GM18498 (cell line): ENCODE measurements at regions not wholly inside any gene's neighbourhood (a gene's known extent, or its start where the extent isn't known, plus 50 kb on each side); places are given as distances from the start of the nearest gene placed in this dataset.
"Not testable (repeated sequence)": the region's sequence is repeated elsewhere in the genome, so short reads cannot be mapped to it uniquely, and the experiment has no call there.

Experiments
- ATAC-seq: cut with Tn5 transposase; IDR thresholded peaks from one replicate; pipeline ENCODE4 v1.9.1; 2021; ENCODE audit warnings: mild to moderate bottlenecking, moderate library complexity; ENCODE audit not compliant: unreplicated experiment

DNA sequence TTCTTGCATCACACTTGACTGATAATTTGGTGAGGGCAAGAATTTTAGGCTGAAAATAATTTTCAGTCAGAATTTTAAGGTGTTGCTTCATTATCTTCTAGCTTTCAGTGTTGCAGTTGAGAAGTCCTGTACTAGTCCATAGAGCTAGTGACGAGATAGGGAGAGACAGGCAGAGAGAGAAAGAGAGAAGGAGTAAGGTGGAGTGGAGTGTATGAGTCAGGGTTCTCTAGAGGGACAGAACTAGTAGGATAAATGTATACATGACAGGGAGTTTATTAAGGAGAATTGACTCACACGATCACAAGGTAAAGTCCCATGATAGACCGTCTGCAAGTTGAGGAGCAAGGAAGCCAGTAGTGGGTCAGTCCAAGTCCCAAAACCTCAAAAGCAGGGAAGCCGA lies 127.2 kb downstream of the UTP18 start:
- ATAC-seq = no peak

DNA sequence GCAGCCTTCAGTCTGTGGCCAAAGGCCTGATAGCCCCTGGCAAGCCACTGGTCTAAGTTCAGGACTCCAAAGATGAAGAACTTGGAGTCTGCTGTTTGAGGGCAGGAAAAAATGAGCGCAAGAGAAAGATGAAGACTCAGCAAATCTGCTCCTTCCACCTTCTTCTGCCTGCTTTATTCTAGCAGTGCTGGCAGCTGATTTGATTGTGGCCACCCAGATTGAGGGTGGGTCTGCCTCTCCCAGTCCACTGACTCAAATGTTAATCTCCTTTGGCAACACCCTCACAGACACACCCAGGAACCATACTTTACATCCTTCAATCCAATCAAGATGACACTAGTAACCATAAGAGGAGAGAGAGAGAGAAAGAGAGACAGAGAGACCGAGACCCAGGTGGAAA lies 127.6 kb downstream of the UTP18 start:
- no peak for ATAC-seq

DNA sequence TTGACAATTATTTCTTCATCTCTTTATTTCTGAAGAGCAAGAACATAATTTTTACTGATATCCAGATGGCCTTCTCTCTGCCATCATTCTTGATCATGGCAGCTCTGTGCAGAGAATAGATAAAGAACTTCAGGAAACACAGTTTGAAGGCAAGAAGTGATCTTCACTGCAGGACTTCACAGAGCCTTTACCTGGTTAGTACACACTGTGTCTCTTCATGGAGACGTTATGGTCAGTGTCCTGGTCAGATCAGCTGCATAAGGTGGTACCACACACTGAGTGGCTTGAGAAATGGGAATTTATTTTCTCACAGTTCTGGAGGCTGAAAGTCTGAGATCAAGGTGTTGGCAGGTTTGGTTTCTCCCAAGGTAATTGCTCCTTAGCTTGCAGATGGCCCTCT lies 129.5 kb downstream of the UTP18 start:
- ATAC-seq = no peak

DNA sequence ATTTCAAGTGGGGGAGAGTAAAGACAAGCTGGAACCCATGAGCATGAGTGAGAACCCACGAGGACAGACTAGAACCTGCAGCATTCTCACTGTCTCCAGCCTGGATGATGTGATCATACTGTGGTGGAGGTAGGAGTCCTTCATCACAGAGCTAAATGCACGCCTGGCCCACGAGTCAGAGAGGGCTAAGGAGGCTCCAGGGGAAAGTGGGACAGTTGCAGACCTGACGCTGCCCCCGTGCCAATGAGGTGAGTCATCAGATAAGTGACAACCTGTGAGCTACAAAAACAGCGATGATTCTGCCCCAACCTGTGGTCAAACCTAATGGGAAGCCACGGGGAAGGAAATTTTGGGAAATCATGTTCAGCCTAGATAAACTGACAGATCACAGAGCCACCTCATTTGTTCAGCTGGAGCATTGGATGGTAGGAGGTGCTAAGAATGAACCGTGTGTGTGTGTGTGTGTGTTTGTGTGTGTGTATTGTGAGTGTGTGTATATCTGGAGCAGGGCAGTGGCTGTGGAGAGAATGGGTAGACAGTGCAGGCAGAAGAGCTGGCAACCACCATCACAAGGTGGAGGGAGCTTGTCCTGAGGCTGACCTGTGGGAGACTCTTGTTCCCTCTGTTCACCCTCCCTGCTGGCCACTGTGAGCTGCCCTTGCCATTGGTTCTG lies 131.8 kb downstream of the UTP18 start:
- no peak for ATAC-seq

DNA sequence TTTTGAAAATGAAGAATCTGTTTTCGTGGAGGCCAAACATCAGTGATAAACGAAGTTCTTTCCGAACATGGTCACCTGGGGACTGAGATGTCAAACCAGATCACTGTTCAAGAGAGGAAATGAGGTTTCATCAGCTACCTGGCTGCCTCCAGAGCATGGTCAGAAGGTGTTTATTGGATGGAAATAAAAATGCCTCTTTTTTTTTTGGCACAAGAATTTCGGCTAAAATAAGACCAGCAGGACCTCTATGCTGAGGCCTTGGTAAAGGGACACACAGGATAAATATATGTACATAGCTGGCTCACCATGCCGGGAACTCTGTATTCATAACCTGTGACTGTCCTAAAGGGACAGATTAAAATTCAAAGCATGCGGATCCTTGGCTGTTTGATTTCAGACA lies 135.3 kb downstream of the UTP18 start:
- no peak for ATAC-seq

DNA sequence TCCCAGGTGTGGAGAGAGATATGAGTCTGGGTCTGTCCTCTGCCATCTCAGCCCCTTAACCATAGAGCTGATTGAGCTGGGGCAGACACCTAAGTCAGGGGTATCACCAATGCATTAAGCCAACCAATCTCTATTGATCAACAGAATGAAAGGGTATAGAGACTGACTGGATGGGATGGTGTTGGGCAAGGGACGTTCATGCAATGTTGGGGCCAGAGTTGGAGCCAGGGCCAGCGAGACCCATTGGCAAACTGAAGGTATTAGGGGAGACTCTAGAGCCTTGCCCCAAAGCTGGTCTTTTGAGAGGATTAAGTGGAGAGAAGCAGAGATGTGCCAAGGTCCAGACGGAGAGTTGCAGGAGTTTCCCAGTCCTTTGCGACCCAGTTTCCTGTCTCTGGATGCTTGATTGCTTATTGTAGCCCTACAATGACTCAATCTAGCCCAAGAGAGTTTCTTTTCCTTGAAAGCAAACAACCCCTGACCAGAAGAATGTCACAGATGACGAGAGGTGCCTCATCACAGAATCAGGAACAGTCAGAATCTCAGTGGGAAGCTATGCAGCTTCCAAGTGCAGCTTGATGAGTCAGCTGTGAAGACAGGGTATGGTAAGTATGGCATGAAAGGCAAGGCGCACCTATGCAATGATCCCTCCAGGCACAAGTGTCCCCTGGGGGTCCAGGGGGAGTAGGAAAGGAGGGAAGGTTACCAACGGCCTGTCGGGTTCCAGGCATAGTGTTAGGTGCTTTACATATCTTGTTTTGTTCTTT lies 137.2 kb downstream of the UTP18 start:
- ATAC-seq = no peak

DNA sequence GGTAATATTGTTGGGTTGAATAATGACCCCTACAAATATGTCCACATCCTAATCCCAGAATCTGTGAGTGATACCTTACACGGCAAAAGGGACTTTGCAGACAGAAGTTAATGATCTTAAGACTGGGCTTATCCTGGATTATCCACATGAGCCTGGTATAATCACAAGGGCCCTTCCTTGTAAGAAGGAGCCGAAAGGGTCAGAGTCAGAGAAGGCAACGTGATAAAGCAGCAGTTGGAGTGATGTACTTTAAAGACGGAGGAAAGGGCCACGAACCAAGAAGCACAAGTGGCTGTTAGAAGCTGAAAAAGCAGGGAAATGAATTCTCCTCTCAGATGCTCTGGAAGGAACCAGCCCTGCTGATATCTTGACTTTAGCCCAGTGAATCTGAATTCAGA lies 137.8 kb downstream of the UTP18 start:
- no peak for ATAC-seq

DNA sequence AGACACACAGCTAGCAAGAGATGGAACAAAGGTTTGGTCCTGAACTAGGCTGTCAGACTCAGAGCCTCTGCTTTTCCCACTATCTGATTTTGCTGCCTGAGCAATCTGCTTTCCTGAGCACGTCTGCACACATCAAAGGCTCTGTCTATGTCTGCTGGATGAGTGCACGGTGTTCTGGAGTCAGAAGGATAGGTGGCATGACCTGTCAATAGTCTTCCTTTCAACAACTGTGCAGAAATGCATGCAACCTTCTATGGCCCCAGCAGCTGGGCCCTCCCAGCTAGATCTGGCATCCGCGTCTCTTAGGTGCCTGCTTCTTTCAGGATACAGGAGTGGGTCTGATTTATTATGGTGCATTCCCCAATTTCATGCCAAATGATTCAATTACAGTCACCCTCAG lies 138.3 kb downstream of the UTP18 start:
- ATAC-seq = no peak

DNA sequence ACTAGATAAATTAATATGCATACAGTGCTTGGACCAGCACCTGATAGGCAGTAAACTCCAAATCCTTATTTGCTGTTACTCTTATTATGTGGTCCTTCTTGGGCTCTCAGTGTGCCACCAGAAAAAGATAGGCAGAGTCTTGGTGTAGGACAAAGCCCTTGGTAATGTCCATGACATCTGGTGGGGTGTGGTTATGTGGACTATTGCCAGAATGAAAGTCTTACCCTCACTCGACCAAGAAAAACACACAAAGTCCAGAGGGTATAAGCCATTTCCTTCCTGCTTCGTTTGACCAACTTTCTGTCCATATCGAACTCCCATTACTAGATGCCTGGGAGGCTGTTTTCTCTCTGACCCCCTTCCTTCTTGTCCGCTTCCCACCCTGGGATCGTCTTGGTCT lies 140.9 kb downstream of the UTP18 start:
- ATAC-seq = no peak

DNA sequence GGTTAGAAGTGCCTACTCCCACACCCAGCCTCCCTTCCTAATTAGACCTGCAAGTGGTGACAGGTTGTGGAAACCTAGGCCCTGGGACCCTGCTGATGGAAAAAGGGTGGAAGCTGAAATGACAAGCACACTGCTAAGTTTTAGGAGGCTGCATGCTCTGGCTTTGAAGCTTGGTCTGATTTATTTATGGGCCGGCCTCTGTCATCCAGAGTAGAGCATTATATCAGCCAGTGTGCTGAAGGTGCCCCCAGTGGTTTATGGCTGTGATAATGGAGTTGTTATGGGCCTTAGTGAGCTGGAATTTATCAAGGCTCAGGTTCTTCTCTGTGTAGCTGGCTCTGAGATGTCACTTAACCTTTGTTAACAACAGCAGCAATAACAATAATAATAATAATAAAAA lies 142.6 kb downstream of the UTP18 start:
- no peak for ATAC-seq

DNA sequence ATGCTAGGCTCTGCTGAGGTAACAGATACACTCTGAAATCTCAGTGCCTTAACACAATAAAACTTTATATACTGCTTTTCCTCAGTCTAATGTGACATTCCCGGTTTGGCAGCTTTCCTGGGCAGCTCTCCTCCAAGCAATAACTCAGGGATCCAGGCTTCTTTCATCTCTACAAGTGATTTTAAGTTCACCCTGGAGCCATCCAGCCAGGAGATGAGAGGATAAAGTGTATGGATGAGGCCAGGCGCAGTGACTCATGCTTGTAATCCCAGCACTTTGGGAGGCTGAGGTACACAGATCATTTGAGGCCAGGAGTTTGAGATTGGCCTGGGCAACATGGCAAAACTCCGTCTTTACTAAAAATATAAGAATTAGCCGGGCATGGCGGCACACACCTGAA lies 147.2 kb downstream of the UTP18 start:
- ATAC-seq = no peak

DNA sequence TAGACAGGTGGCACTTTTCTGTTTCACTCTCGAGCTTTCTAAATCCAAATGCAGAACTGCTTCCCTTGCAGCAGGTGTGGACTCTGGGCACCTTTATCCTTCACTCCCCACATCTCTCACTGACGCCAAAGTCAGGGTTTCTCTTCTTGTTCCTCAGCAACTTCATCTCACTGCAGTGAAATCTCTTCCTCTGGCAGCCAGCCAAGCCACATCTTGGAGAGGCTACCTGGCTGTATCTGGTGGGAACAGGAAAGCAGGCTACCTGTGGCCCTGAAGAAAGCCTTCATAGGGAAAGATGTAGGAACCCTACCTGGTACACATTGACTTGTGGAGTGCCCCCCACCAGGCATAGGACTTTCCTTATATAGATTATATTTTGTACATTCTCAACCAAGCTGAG lies 159.1 kb downstream of the UTP18 start:
- ATAC-seq = no peak

DNA sequence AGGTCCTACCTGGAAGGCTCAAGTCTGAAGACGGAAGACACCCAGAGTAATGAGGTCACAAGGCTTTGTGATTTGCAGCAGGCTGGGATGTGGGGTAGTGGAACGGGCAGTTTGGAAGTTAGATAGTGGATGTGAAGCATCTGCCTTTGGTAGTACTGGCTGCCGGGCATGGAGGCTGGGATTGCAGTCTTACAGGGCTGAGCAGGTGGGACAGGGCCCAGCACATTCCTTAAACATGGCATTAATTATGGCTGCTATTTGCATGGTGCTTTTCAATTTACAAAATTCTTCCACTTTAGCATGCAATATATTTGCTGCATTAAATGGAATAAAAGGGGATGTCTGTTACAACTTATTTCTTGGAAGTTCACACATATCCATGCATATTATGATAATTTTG lies 161.2 kb downstream of the UTP18 start:
- no peak for ATAC-seq

DNA sequence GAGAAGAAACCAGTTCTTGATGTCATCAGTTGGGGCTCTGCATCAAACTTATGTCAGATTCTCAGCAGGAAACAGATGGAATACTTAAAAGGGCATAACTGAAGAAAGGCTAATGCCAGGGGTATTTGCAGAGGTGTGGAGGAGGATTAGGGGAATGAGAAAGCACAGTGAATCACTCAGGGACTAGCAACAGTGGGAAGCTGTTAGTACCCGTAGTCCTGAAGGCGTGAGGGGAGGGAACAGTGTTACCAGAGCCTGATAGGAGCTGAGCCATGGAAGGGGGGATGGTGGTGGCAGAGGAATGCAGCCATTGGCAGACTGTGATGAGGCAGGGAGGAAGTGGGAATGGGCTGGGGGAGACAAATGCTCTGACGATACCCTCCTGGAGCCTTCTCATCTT lies 162.3 kb downstream of the UTP18 start:
- ATAC-seq = no peak

DNA sequence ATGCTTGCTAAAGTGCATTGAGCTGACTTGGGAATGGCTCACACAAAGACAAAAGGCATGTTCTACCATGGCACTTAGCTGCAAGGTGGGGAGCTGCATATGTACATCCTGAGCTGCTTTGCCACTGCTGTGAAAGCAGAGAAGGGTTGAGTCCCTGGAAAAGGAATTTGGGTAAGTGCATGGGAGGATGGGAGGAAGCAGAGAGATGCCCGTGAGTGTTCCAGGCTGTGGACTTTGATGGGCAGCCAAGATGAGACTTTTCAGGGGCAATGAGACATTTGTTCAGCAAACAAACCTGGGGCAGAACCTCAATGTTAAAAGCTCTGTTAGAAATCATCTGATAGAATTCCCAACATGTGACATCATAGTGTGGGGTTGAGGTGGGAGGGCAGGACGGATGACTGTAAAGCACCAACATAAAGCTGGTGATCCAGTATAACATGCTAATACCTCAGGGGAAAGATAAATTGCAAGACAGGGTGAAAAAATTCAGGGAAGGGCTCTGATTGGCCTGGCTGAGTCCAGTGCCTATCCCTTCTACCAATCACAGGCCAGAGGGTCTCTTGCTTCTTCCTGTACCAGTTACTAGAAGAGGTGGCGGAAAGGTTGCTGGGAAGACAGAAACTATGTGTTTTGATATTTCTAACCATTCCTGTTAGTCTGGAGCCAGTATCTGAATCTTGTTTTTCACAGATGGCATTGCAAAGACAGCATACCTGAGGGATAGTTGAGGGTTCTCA lies 163.2 kb downstream of the UTP18 start:
- no peak for ATAC-seq

DNA sequence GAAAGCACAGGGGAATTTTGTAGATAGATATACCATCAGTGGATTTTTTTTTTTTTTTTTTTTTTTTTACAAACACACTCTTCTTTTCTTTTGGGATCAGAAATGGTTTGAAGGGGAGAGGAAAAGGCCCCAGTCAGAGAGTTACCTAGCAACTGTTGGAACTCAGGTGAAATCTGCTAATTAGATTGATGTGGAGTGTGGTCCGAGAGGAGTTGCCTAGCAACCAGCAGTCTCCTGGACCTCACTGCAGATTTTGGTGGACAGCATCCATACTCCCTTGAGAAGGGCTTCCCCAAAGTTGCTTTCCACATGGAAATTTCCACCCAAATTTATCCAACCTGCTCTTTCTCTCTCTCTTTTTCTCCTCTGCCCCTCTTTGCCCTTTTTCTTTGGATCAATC lies 165.4 kb downstream of the UTP18 start:
- no peak for ATAC-seq

DNA sequence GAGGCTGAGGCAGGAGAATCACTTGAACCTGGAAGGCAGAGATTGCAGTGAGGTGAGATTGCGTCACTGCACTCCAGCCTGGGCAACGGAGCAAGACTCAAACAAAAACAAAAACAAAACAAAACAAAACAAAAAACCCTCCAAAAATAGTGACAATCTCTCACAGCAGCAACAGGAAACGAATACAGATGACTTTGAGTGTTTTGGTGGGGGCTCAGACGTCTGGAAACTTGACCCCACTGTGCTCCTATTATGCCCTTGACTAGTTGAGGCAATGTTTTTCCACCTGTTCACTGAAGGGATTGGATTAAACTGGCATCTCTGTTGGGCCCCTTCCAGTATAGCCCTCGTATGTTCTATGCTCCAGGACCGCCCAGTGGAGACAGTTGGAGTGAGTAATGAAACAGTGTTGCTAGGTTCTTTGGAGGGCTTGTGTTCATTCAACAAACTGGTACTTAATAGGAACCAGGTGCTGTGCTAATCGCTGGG lies 167.0 kb downstream of the UTP18 start:
- ATAC-seq = peak; percentile 22

DNA sequence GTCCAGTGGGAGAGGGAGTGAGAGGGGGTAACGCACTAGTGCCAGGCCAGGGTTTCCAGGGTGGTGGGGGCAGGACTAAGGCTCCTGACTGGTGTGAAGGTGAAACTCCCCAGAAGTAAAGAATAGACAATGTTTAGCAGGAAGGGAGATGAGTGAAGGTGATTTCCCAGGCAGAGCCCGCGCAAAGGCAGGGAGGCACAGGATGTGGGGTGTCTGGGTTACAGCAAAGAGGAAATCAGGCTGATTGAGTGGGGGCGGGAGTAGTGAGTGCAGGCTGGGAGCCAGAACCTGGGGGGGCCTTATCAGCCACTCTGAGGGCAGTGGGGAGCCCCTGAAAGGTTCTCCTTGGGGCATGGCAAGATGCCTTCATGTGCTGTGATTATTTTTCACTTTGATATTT lies 167.5 kb downstream of the UTP18 start:
- ATAC-seq = peak; percentile 70

DNA sequence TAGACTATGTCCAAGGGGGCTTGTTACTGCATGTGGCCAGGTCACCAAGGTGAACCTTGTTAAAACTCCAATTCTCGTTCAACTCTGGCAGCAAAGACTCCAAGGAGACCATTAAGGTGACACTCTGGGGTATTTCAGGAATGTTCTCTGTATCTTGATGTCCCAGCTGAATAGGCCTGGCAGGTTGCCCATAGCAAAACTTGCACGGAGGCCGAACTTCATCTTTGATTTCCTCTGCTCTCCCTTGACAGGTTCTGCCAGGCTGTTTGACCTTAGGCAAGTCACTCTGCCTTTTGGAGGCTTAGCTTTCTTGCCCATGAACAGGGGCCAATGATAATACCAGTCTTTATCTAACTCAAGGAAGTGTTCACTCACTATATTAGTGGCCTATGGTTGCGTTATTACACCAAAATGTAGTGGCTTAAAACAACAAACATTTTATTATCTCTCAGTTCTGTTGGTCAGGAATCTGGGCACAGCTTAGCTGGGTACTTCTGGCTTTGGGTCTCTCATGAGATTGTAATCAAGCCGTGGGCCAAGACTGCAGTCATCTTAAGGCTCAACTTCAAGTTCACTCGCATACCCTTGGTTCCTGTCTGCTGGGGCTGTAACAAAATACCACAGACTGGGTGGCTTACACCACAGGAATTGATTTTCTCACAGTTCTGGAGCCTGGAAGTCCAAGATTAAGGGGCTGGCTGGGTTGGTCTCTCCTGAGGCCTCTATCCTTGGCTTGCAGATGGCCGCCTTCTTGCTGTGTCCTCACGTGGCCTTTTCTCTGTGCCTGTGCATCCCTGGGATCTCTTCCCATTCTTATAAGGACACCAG lies 168.5 kb downstream of the UTP18 start:
- no peak for ATAC-seq

DNA sequence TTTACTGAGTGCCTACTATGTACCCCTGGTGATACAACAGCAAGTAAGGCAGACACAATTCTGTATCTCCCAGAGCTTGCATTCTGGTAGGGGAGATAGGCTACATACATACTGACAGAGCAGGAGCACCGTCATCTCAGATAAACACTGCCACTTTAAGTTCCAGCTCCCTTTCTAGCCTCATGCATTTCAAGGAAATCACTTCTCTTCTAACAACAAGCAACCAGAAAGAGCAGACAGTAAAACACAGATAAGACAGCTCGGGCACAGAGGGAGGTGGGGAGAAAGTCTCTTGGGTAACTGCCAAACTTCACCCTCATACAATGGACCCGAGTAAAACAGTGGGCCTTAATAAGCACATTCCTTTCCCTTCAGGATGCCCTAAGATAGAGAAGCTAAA lies 169.6 kb downstream of the UTP18 start:
- ATAC-seq = not testable (repeated sequence)

DNA sequence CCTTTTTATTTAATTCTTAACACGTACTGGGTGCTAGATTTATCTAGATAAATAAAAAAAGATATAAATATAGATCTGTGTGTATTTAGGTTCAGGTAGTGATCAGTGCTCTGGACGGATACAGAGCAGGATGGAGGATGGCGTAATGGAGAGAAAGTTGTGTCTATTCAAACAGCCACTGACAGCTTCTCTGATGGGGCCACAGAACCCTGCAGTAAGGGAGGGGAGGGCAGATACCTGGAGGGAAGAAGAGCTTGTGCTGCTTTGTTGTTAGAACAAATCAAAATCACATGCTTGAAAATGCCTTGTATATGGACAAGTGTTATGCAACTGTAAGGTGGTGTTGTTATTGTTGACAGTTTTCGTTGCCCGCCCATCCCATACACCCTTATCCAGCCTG lies 170.2 kb downstream of the UTP18 start:
- no peak for ATAC-seq
